Loucy (cell line): ENCODE measurements at regions not wholly inside any gene's neighbourhood (a gene's known extent, or its start where the extent isn't known, plus 50 kb on each side); places are given as distances from the start of the nearest gene placed in this dataset.

Experiments used
- CTCF ChIP-seq: fragments of 200-600 bp; sonication (generic); conservative IDR thresholded peaks from 2 replicates; pipeline ENCODE4 v1.5.1; 2014; ENCODE audit warnings: mild to moderate bottlenecking, antibody characterized with exemption, low read length
- EZH2phosphoT487 ChIP-seq: fragments of 200-600 bp; IDR thresholded peaks from 2 replicates; pipeline ENCODE4 v1.6.1; 2018; ENCODE audit warnings: antibody characterized with exemption, mild to moderate bottlenecking, moderate library complexity, borderline replicate concordance

GRCh38 chr16:16788004-16788403, 409.1 kb downstream of the NPIPA7 start:
- TF ChIP-seq CTCF (no peak), EZH2phosphoT487 (no peak)
